ENCODE measurements at regions not wholly inside any gene's neighbourhood (a gene's known extent, or its start where the extent isn't known, plus 50 kb on each side); places are given as distances from the start of the nearest gene placed in this dataset.

GRCh38 chr15:95368755-95369601, 961.5 kb upstream of the NR2F2 start:
- no peak overlapping the region for H3K4me3 ChIP-seq (ENCODE audit: low read length)
- DNase-seq (ENCODE audit: low read depth) = no peak
- TF ChIP-seq CTCF (conservative IDR thresholded peaks at IDR 0.05; ENCODE audit: low read depth, low read length) = no peak

- no peak for TF ChIP-seq CTCF (conservative IDR thresholded peaks at IDR 0.05; ENCODE audit: low read depth, low read length)
- no peak overlapping the region for H3K4me3 ChIP-seq (ENCODE audit: low read length)
- no peak for DNase-seq (ENCODE audit: low read depth)
These were observed 960.2 kb upstream of the NR2F2 start for GRCh38 chr15:95370291-95370690.

- DNase-seq (ENCODE audit: low read depth) = no peak
- no peak for TF ChIP-seq CTCF (conservative IDR thresholded peaks at IDR 0.05; ENCODE audit: low read depth, low read length)
- no peak overlapping the region for H3K4me3 ChIP-seq (ENCODE audit: low read length)
These were observed 958.8 kb upstream of the NR2F2 start for GRCh38 chr15:95371664-95372063.

GRCh38 chr15:95375281-95375680, 955.2 kb upstream of the NR2F2 start:
- TF ChIP-seq CTCF (conservative IDR thresholded peaks at IDR 0.05; ENCODE audit: low read depth, low read length) = no peak
- no peak overlapping the region for H3K4me3 ChIP-seq (ENCODE audit: low read length)
- no peak for DNase-seq (ENCODE audit: low read depth)

- no peak overlapping the region for H3K4me3 ChIP-seq (ENCODE audit: low read length)
- no peak for DNase-seq (ENCODE audit: low read depth)
- no peak for TF ChIP-seq CTCF (conservative IDR thresholded peaks at IDR 0.05; ENCODE audit: low read depth, low read length)
These were observed 953.1 kb upstream of the NR2F2 start for GRCh38 chr15:95377258-95377852.

- no peak for DNase-seq (ENCODE audit: low read depth)
- H3K4me3 ChIP-seq (ENCODE audit: low read length) = no peak overlapping the region
- TF ChIP-seq CTCF (conservative IDR thresholded peaks at IDR 0.05; ENCODE audit: low read depth, low read length) = no peak
These were observed 936.1 kb upstream of the NR2F2 start for GRCh38 chr15:95394186-95395067.
